HFF-Myc (cell line): ENCODE measurements at regions not wholly inside any gene's neighbourhood (a gene's known extent, or its start where the extent isn't known, plus 50 kb on each side); places are given as distances from the start of the nearest gene placed in this dataset.
"Not testable (repeated sequence)": the region's sequence is repeated elsewhere in the genome, so short reads cannot be mapped to it uniquely, and the experiment has no call there.

Experiments used
- DNase-seq: peaks from one replicate; pipeline ENCODE4 v3.0.0-alpha.2; 2011; ENCODE audit warnings: low read depth; ENCODE audit errors: extremely low read depth
- H3K4me3 ChIP-seq: replicated peaks from 2 replicates; pipeline ENCODE4 v1.5.1; 2011; ENCODE audit warnings: low read depth, mild to moderate bottlenecking, control low read depth, low read length
- CTCF ChIP-seq: IDR thresholded peaks from 2 replicates; pipeline ENCODE4 v1.5.1; 2012; ENCODE audit warnings: mild to moderate bottlenecking, low read depth, low read length, control low read depth; ENCODE audit errors: missing control alignments

- peak; percentile 54 for DNase-seq
- no peak overlapping the region for H3K4me3 ChIP-seq
- TF ChIP-seq CTCF: no peak
These were observed 61.0 kb upstream of the SMIM23 start for GRCh38 chr5:171724468-171725204.

GRCh38 chr5:171725205-171725601 lies 60.4 kb upstream of the SMIM23 start:
- no peak for DNase-seq
- no peak for TF ChIP-seq CTCF
- no peak overlapping the region for H3K4me3 ChIP-seq

- not testable (repeated sequence) for H3K4me3 ChIP-seq, DNase-seq
These were observed 58.8 kb upstream of the SMIM23 start for GRCh38 chr5:171726819-171727218.

- no peak for DNase-seq
- H3K4me3 ChIP-seq: no peak overlapping the region
- TF ChIP-seq CTCF: no peak
These were observed 56.9 kb upstream of the SMIM23 start for GRCh38 chr5:171728686-171729085.
